ENCODE measurements at regions not wholly inside any gene's neighbourhood (a gene's known extent, or its start where the extent isn't known, plus 50 kb on each side); places are given as distances from the start of the nearest gene placed in this dataset.
A peak's percentile ranks its signal among the peaks of the same experiment; 100 is the strongest.

DNA sequence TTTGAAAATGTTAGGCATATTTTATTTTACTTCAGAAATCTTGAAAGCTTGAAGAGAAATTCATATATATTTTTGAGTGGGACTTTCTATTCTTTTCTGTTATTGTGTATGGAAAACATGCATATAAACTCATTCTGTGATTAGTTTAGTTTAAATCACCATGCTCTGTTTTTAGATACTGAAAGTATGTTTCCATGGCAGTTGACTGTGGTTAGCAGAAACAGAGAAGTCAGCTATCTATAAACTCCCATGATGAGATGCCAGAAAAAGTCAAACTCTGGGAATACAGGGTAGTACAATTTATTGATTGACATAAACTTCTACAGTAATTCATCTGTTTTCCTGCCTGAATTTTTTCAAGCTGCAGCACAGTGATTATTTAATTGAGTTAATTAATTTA is 905.3 kb upstream of the VRK2 start:
- no peaks in the 10 kb centered on the region for H3K9me3 Mint-ChIP-seq (ENCODE audit: unreplicated experiment)
- H3K27me3 Mint-ChIP-seq (ENCODE audit: insufficient read depth, unreplicated experiment), result no peaks in the 10 kb centered on the region
- ChIA-PET CTCF (interaction anchor here (1.2 kb wide), 1 partner anchor 58 kb away, joined by 4 read pairs; no protein-coding TSS in a partner anchor), POLR2A (no interaction called here)
- H3K4me1 Mint-ChIP-seq (ENCODE audit: insufficient read depth, unreplicated experiment), result no peaks in the 10 kb centered on the region
- intact Hi-C loops (cut with micrococcal nuclease), result no loop called here
- H3K4me3 Mint-ChIP-seq (ENCODE audit: unreplicated experiment), result no peak overlapping the region
- no peak overlapping the region for H3K27ac Mint-ChIP-seq (ENCODE audit: low read depth, unreplicated experiment)
- no TSS peak for BruUV-seq (replicated peaks)
- no peaks in the 10 kb centered on the region for H3K36me3 Mint-ChIP-seq (ENCODE audit: insufficient read depth, unreplicated experiment)
- DNase-seq (ENCODE audit: unreplicated experiment), result no peak
- TF ChIP-seq, protein P1, sequence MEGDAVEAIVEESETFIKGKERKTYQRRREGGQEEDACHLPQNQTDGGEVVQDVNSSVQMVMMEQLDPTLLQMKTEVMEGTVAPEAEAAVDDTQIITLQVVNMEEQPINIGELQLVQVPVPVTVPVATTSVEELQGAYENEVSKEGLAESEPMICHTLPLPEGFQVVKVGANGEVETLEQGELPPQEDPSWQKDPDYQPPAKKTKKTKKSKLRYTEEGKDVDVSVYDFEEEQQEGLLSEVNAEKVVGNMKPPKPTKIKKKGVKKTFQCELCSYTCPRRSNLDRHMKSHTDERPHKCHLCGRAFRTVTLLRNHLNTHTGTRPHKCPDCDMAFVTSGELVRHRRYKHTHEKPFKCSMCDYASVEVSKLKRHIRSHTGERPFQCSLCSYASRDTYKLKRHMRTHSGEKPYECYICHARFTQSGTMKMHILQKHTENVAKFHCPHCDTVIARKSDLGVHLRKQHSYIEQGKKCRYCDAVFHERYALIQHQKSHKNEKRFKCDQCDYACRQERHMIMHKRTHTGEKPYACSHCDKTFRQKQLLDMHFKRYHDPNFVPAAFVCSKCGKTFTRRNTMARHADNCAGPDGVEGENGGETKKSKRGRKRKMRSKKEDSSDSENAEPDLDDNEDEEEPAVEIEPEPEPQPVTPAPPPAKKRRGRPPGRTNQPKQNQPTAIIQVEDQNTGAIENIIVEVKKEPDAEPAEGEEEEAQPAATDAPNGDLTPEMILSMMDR (IDR thresholded peaks at IDR 0.05; ENCODE audit: unreplicated experiment), result no peak

DNA sequence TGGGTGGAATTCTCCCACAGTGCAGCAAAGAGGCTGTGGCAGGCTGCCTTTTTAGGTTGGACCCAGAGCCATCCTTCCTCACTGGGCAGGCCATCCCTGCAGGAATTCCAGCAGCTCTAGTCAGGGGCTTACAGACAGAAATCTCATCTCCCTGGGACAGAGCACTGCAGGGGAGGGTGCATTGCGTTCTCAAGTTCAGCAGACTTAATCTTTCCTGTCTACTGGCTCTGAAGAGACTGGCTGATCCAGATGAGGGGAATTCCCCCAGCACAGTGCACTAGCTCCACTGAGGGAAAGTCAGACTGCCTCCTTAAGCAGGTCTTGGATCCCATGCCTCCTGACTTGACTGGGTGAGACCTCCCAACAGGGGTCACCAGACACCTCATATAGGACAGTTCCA is 899.7 kb upstream of the VRK2 start:
- H3K27me3 Mint-ChIP-seq (ENCODE audit: insufficient read depth, unreplicated experiment), result no peaks in the 10 kb centered on the region
- TF ChIP-seq, protein P1 (IDR thresholded peaks at IDR 0.05; ENCODE audit: unreplicated experiment), result no peak
- H3K27ac Mint-ChIP-seq (ENCODE audit: low read depth, unreplicated experiment), result no peak overlapping the region
- H3K9me3 Mint-ChIP-seq (ENCODE audit: unreplicated experiment), result peaks cover 12% of the 10 kb centered on the region
- no peak overlapping the region for H3K4me3 Mint-ChIP-seq (ENCODE audit: unreplicated experiment)
- POLR2A ChIA-PET, result no interaction called here
- H3K4me1 Mint-ChIP-seq (ENCODE audit: insufficient read depth, unreplicated experiment), result no peaks in the 10 kb centered on the region
- no peak for DNase-seq (ENCODE audit: unreplicated experiment)
- no TSS peak for BruUV-seq (replicated peaks)
- intact Hi-C loops (cut with micrococcal nuclease), result no loop called here
- CTCF ChIA-PET, result interaction anchor here (0.6 kb wide), 1 partner anchor 97 kb away, joined by 3 read pairs; no protein-coding TSS in a partner anchor
- no peaks in the 10 kb centered on the region for H3K36me3 Mint-ChIP-seq (ENCODE audit: insufficient read depth, unreplicated experiment)

DNA sequence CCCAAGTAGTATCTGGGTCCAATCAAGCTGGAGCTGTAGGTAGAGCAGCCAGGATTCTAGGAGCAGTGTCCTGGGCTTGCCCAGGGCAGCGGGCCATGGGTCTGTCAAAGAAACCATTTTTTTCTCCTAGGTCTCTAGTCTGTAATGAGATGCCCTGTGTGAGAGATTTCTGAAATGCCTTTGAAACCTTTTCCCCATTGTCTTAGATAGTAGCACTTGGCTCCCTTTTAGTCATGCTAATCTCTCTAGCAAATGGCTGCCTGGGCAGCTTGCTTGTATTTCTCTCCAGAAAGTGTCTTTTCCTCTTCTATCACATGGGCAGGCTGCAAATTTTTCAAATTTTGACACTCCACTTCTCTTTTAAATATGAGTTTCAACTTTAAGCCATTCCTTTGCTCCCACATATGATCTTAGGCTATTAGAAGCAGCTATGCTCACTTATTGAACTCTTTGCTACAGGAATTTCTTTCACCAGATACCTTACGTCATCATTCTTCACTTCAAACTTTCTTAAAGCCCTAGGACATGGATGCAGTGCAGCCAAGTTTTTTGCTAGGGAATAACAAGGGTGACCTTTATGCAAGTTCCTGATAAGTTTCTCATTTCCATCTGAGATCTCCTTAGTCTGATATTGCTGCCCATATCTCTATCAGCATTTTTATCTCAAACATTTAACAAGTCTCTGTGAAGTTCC is 890.2 kb upstream of the VRK2 start:
- no peaks in the 10 kb centered on the region for H3K36me3 Mint-ChIP-seq (ENCODE audit: insufficient read depth, unreplicated experiment)
- peaks cover 10% of the 10 kb centered on the region for H3K4me1 Mint-ChIP-seq (ENCODE audit: insufficient read depth, unreplicated experiment)
- intact Hi-C loops (cut with micrococcal nuclease), result no loop called here
- H3K27ac Mint-ChIP-seq (ENCODE audit: low read depth, unreplicated experiment), result no peak overlapping the region
- no TSS peak for BruUV-seq (replicated peaks)
- no peaks in the 10 kb centered on the region for H3K27me3 Mint-ChIP-seq (ENCODE audit: insufficient read depth, unreplicated experiment)
- DNase-seq (ENCODE audit: unreplicated experiment), result no peak
- peaks cover 9% of the 10 kb centered on the region for H3K9me3 Mint-ChIP-seq (ENCODE audit: unreplicated experiment)
- no peak overlapping the region for H3K4me3 Mint-ChIP-seq (ENCODE audit: unreplicated experiment)
- ChIA-PET POLR2A (no interaction called here), CTCF (no interaction called here)
- TF ChIP-seq, protein P1 (IDR thresholded peaks at IDR 0.05; ENCODE audit: unreplicated experiment), result no peak

DNA sequence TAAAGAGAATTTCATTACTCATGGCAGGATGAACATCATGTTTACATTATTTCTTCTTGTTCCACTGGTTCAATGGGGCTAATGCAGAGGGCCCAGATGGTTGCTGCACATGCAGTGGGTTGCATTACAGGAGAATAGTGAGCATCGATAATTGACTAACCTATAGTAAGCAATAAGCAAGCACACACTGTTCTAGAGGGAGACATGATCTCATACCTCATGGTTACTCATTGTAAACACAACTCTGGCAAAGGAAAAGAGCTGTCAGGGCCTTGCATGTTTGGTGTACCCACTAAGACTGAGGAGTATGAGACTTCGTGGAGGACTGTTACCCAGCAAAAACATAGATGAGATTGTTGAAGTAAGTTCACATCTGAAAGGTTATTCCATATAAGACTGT is 885.6 kb upstream of the VRK2 start:
- intact Hi-C loops (cut with micrococcal nuclease), result no loop called here
- H3K9me3 Mint-ChIP-seq (ENCODE audit: unreplicated experiment), result peaks cover 9% of the 10 kb centered on the region
- TF ChIP-seq, protein P1 (IDR thresholded peaks at IDR 0.05; ENCODE audit: unreplicated experiment), result no peak
- CTCF ChIA-PET, result no interaction called here
- peaks cover 14% of the 10 kb centered on the region for H3K4me1 Mint-ChIP-seq (ENCODE audit: insufficient read depth, unreplicated experiment)
- POLR2A ChIA-PET, result no interaction called here
- no TSS peak for BruUV-seq (replicated peaks)
- H3K27me3 Mint-ChIP-seq (ENCODE audit: insufficient read depth, unreplicated experiment), result no peaks in the 10 kb centered on the region
- H3K36me3 Mint-ChIP-seq (ENCODE audit: insufficient read depth, unreplicated experiment), result no peaks in the 10 kb centered on the region
- DNase-seq (ENCODE audit: unreplicated experiment), result no peak
- H3K27ac Mint-ChIP-seq (ENCODE audit: low read depth, unreplicated experiment), result peak overlapping the region; percentile 43
- H3K4me3 Mint-ChIP-seq (ENCODE audit: unreplicated experiment), result no peak overlapping the region
